OCI-LY7 (cell line): ENCODE measurements at regions not wholly inside any gene's neighbourhood (a gene's known extent, or its start where the extent isn't known, plus 50 kb on each side); places are given as distances from the start of the nearest gene placed in this dataset.

Experiments used
- EZH2phosphoT487 ChIP-seq: fragments of 200-600 bp; sonication (generic); IDR thresholded peaks from 2 replicates; pipeline ENCODE4 v1.6.1; 2018; ENCODE audit warnings: low read depth, borderline replicate concordance, mild to moderate bottlenecking, mixed run types, antibody characterized with exemption, low read length, moderate library complexity, mixed read lengths
- TF ChIP-seq, protein P1 (sequence below): fragments of 200-600 bp; sonication (generic); conservative IDR thresholded peaks from 2 replicates; pipeline ENCODE4 v1.5.1; 2014; ENCODE audit warnings: mild to moderate bottlenecking, antibody characterized with exemption, low read length, moderate library complexity, mixed read lengths

- TF ChIP-seq, protein P1, sequence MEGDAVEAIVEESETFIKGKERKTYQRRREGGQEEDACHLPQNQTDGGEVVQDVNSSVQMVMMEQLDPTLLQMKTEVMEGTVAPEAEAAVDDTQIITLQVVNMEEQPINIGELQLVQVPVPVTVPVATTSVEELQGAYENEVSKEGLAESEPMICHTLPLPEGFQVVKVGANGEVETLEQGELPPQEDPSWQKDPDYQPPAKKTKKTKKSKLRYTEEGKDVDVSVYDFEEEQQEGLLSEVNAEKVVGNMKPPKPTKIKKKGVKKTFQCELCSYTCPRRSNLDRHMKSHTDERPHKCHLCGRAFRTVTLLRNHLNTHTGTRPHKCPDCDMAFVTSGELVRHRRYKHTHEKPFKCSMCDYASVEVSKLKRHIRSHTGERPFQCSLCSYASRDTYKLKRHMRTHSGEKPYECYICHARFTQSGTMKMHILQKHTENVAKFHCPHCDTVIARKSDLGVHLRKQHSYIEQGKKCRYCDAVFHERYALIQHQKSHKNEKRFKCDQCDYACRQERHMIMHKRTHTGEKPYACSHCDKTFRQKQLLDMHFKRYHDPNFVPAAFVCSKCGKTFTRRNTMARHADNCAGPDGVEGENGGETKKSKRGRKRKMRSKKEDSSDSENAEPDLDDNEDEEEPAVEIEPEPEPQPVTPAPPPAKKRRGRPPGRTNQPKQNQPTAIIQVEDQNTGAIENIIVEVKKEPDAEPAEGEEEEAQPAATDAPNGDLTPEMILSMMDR, result no peak
- no peak for TF ChIP-seq EZH2phosphoT487
Measured at GRCh38 chr12:16482726-16483125, 123.2 kb downstream of the LMO3 start.
